ENCODE measurements at regions not wholly inside any gene's neighbourhood (a gene's known extent, or its start where the extent isn't known, plus 50 kb on each side); places are given as distances from the start of the nearest gene placed in this dataset.

GRCh38 chr5:2238732-2239131 is 356.0 kb upstream of the IRX4 start:
- no peak for DNase-seq

GRCh38 chr5:2227433-2227832 is 344.7 kb upstream of the IRX4 start:
- no peak for DNase-seq

- DNase-seq = no peak
These were observed 342.0 kb upstream of the IRX4 start for GRCh38 chr5:2224689-2225088.

GRCh38 chr5:2223303-2223702 is 340.6 kb upstream of the IRX4 start:
- DNase-seq = no peak

GRCh38 chr5:2222246-2222992 is 339.7 kb upstream of the IRX4 start:
- no peak for DNase-seq

GRCh38 chr5:2221450-2221849 is 338.7 kb upstream of the IRX4 start:
- no peak for DNase-seq

- no peak for DNase-seq
These were observed 338.0 kb upstream of the IRX4 start for GRCh38 chr5:2220741-2221140.

- no peak for DNase-seq
These were observed 336.5 kb upstream of the IRX4 start for GRCh38 chr5:2219149-2219776.

GRCh38 chr5:2217219-2217618 is 334.5 kb upstream of the IRX4 start:
- no peak for DNase-seq

GRCh38 chr5:2214910-2215590 is 332.3 kb upstream of the IRX4 start:
- no peak for DNase-seq

- no peak for DNase-seq
These were observed 330.5 kb upstream of the IRX4 start for GRCh38 chr5:2213121-2213730.

- DNase-seq = no peak
These were observed 329.8 kb upstream of the IRX4 start for GRCh38 chr5:2212481-2212880.

GRCh38 chr5:2208239-2208544 is 325.5 kb upstream of the IRX4 start:
- DNase-seq = no peak

GRCh38 chr5:2207416-2208238 is 324.9 kb upstream of the IRX4 start:
- DNase-seq = no peak

GRCh38 chr5:2207109-2207399 is 324.3 kb upstream of the IRX4 start:
- DNase-seq = no peak

- DNase-seq = no peak
These were observed 323.8 kb upstream of the IRX4 start for GRCh38 chr5:2206293-2207108.

GRCh38 chr5:2205596-2206226 is 323.0 kb upstream of the IRX4 start:
- DNase-seq = no peak

- DNase-seq = no peak
These were observed 322.5 kb upstream of the IRX4 start for GRCh38 chr5:2205185-2205585.

GRCh38 chr5:2204366-2205184 is 321.9 kb upstream of the IRX4 start:
- DNase-seq = no peak

GRCh38 chr5:2203774-2204173 is 321.0 kb upstream of the IRX4 start:
- DNase-seq = no peak

Measured in right kidney (tissue), 1 donor.